Bronchial epithelial cell (primary cell): ENCODE measurements at regions not wholly inside any gene's neighbourhood (a gene's known extent, or its start where the extent isn't known, plus 50 kb on each side); places are given as distances from the start of the nearest gene placed in this dataset.

Experiments
- DNase-seq: peaks from one replicate; pipeline ENCODE4 v3.0.0-alpha.2; 2010; ENCODE audit warnings: low read depth
- FAIRE-seq: peaks from 2 replicates; lab custom pipeline; 2011; peaks lifted over from hg19 to GRCh38; lab: Jason Lieb, UNC
- H3K27me3 ChIP-seq: 2 replicates; pipeline ENCODE4 v1.5.1; 2011; ENCODE audit warnings: low read length; ENCODE audit not compliant: control insufficient read depth, insufficient read depth
- H3K36me3 ChIP-seq: 2 replicates; pipeline ENCODE4 v1.5.1; 2011; ENCODE audit warnings: low read length; ENCODE audit not compliant: control insufficient read depth, insufficient read depth
- H3K4me3 ChIP-seq: 2 replicates; pipeline ENCODE4 v1.5.1; 2011; ENCODE audit warnings: mild to moderate bottlenecking, low read depth, low read length, control low read depth
- TF ChIP-seq, protein P1 (sequence below): IDR thresholded peaks from 2 replicates; pipeline ENCODE4 v1.5.1; 2011; ENCODE audit warnings: mild to moderate bottlenecking, moderate library complexity, low read length, control low read depth, inconsistent platforms; ENCODE audit not compliant: insufficient read depth, severe bottlenecking

DNA sequence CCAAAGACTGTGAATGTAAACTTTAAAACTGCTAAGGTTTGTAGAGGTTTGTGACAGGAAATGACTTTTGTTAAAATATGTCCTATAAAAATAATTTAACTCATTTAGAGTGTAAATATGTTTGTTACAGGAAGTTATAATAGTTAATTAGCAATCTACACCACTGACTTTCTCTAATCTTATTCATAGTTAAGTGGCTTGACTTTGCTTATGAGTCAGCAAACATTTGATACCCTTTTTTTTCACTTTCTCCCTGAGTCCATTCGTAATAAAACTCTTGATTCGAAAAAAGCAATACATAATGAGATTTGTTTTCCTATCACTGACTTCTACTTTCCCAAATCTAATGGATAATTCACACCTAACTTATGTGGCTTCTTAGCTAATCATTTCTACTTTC, 317.7 kb upstream of the SEMA3C start:
- DNase-seq, result peak; percentile 73
- H3K36me3 ChIP-seq, result no peaks in the 10 kb centered on the region
- no peaks in the 10 kb centered on the region for H3K27me3 ChIP-seq
- TF ChIP-seq, protein P1, sequence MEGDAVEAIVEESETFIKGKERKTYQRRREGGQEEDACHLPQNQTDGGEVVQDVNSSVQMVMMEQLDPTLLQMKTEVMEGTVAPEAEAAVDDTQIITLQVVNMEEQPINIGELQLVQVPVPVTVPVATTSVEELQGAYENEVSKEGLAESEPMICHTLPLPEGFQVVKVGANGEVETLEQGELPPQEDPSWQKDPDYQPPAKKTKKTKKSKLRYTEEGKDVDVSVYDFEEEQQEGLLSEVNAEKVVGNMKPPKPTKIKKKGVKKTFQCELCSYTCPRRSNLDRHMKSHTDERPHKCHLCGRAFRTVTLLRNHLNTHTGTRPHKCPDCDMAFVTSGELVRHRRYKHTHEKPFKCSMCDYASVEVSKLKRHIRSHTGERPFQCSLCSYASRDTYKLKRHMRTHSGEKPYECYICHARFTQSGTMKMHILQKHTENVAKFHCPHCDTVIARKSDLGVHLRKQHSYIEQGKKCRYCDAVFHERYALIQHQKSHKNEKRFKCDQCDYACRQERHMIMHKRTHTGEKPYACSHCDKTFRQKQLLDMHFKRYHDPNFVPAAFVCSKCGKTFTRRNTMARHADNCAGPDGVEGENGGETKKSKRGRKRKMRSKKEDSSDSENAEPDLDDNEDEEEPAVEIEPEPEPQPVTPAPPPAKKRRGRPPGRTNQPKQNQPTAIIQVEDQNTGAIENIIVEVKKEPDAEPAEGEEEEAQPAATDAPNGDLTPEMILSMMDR, result no peak
- H3K4me3 ChIP-seq, result no peak overlapping the region
- FAIRE-seq, result no peak

DNA sequence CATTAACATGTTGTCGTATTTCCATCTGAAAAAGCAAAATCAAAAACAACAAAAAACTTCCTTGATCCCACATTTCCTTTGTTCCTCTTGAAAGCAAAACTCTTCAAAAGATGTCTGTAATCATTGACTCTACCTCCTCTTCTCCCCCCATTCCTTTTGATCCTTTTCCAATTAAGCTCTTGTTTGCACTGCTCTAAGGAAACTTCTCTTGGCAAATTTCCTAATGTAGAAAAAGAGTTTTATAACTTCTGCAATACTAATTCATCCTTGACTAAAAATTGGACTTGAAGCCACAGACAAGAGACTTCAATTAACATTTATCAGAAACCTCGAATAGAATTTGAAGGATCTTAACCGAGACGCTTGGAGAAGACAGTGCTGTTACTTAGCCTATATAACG, 317.1 kb upstream of the SEMA3C start:
- no peaks in the 10 kb centered on the region for H3K27me3 ChIP-seq
- H3K4me3 ChIP-seq, result no peak overlapping the region
- no peaks in the 10 kb centered on the region for H3K36me3 ChIP-seq
- TF ChIP-seq, protein P1, result no peak
- FAIRE-seq (no peak), DNase-seq (no peak)

DNA sequence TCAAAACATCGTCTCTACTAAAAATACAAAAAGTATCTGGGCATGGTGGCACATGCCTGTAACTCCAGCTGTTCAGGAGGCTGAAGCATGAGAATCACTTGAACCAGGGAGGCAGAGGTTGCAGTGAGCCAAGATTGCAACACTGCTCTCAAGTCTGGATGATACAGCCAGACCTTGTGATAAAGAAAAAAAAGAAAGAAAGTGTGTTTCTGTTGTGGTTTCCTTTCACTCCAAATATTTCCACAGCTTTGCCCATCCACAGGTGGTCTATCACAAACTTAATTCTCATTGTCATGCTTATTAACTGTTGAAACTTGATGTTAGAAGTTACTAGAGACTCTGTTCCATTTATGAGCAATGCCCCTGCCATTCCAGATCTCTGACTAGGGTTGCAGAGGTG, 316.0 kb upstream of the SEMA3C start:
- Histone ChIP-seq H3K4me3 (no peak overlapping the region), H3K36me3 (no peaks in the 10 kb centered on the region), H3K27me3 (no peaks in the 10 kb centered on the region)
- DNase-seq (peak; percentile 55), FAIRE-seq (no peak)
- TF ChIP-seq, protein P1, result no peak

DNA sequence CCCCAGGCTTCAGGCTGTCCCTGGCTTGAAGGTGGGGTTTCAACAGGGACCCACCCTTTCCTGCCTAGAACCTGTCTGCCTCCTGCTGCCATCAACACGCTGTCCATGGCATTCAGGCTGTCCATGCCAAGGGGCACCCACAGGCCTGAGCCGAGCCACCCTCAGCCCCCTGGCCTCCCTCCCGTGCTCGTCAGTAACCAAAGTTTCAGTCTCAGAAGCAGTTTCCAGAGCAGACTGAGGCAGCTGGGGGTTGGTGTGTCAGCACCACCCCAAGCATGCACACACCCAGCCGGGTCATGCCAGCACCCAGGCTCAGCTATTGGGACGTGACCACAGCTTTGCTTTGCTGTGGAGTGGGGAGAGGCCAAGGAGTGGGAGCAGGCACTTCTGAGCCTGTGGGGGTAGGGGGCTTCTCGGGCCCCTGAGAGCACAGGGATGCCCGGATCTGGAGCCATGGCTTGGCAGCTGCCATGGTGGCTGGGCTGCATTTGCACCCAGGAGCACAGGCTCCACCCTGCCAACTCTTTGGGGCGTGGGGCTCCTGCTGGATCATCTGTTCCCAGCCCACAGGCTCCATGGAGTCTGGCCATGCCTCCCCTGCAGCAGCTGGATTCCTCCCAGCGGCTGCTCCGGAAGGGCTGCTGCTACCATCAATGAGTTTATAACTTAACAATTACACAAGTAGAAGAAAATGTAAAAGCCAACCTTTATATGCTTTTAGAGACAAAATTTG, 314.5 kb upstream of the SEMA3C start:
- H3K36me3 ChIP-seq, result no peaks in the 10 kb centered on the region
- FAIRE-seq (no peak), DNase-seq (no peak)
- H3K27me3 ChIP-seq, result no peaks in the 10 kb centered on the region
- no peak overlapping the region for H3K4me3 ChIP-seq
- TF ChIP-seq, protein P1, result no peak

DNA sequence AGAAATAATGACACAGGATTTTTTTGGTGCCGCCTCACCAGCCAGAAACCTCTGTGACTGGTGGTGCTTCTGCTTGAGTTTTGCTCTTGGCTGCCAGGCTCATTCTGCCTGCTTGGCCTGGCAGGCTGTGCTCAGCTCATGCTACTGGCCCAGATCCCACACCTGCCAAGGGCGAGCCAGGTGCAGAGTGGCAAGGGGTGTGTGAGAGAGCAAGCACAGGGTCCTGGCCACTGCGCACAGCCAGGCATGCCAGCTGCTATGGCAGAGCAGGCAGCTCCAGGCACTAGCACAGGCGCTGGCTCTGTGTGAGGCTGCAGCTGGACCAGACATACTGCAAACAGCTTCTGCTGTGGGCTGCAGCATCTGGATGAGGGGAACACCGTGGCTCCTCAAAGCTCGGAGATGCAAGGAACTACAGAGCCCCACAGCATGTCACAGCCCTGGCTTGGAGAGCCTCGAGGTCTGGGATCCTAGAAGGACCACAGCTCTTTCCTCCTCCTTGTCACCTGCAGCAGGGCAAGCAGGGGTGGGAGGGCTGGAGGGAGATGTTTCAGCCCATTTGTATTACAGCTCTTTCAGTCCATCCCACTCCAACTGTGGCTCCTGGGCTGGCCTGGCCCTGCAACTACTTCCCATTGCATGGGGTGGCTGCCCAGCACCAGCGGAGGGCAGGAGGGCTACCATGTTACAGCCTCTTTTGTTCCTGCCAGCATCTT, 313.4 kb upstream of the SEMA3C start:
- FAIRE-seq, result no peak
- Histone ChIP-seq H3K4me3 (no peak overlapping the region), H3K36me3 (no peaks in the 10 kb centered on the region), H3K27me3 (no peaks in the 10 kb centered on the region)
- DNase-seq, result no peak
- TF ChIP-seq, protein P1, result no peak
